NCI-H2107 (cell line): ENCODE measurements at regions not wholly inside any gene's neighbourhood (a gene's known extent, or its start where the extent isn't known, plus 50 kb on each side); places are given as distances from the start of the nearest gene placed in this dataset.
"Not testable (repeated sequence)": the region's sequence is repeated elsewhere in the genome, so short reads cannot be mapped to it uniquely, and the experiment has no call there.

ENCODE experiments used
- DNase-seq: peaks from one replicate; lab custom pipeline; 2025; lab: John Stamatoyannopoulos, UW

- DNase-seq: no peak
Measured at GRCh38 chr4:25474690-25475089, 97.6 kb downstream of the ANAPC4 start.

- no peak for DNase-seq
Measured at GRCh38 chr4:25477221-25477620, 100.2 kb downstream of the ANAPC4 start.

- no peak for DNase-seq
Measured at GRCh38 chr4:25481648-25482047, 104.6 kb downstream of the ANAPC4 start.

- peak; percentile 1 for DNase-seq
Measured at GRCh38 chr4:25484243-25484721, 107.2 kb downstream of the ANAPC4 start.

GRCh38 chr4:25485104-25485503 lies 108.0 kb downstream of the ANAPC4 start:
- no peak for DNase-seq

GRCh38 chr4:25486171-25486570 lies 109.1 kb downstream of the ANAPC4 start:
- no peak for DNase-seq

- no peak for DNase-seq
Measured at GRCh38 chr4:25487155-25487554, 110.1 kb downstream of the ANAPC4 start.

GRCh38 chr4:25489253-25489797 lies 112.3 kb downstream of the ANAPC4 start:
- DNase-seq: no peak

- DNase-seq: no peak
Measured at GRCh38 chr4:25493466-25493865, 116.4 kb downstream of the ANAPC4 start.

- no peak for DNase-seq
Measured at GRCh38 chr4:25494166-25494565, 117.1 kb downstream of the ANAPC4 start.

- DNase-seq: peak; percentile 54
Measured at GRCh38 chr4:25500626-25501316, 123.7 kb downstream of the ANAPC4 start.

- DNase-seq: no peak
Measured at GRCh38 chr4:25502115-25502514, 125.1 kb downstream of the ANAPC4 start.

- DNase-seq: no peak
Measured at GRCh38 chr4:25503779-25504178, 126.7 kb downstream of the ANAPC4 start.

GRCh38 chr4:25504932-25505636 lies 128.0 kb downstream of the ANAPC4 start:
- DNase-seq: no peak

GRCh38 chr4:25505637-25505991 lies 128.6 kb downstream of the ANAPC4 start:
- DNase-seq: no peak

- DNase-seq: no peak
Measured at GRCh38 chr4:25506032-25506571, 129.0 kb downstream of the ANAPC4 start.

- no peak for DNase-seq
Measured at GRCh38 chr4:25509646-25510045, 132.6 kb downstream of the ANAPC4 start.

- not testable (repeated sequence) for DNase-seq
Measured at GRCh38 chr4:25511823-25512222, 134.8 kb downstream of the ANAPC4 start.

GRCh38 chr4:25513814-25514213 lies 136.8 kb downstream of the ANAPC4 start:
- no peak for DNase-seq

- no peak for DNase-seq
Measured at GRCh38 chr4:25523405-25523804, 132.2 kb upstream of the SLC34A2 start.

GRCh38 chr4:25524663-25525062 lies 131.0 kb upstream of the SLC34A2 start:
- no peak for DNase-seq

GRCh38 chr4:25525896-25526295 lies 129.8 kb upstream of the SLC34A2 start:
- DNase-seq: no peak

- no peak for DNase-seq
Measured at GRCh38 chr4:25527034-25527433, 128.6 kb upstream of the SLC34A2 start.
